NT2/D1 (cell line): ENCODE measurements at regions not wholly inside any gene's neighbourhood (a gene's known extent, or its start where the extent isn't known, plus 50 kb on each side); places are given as distances from the start of the nearest gene placed in this dataset.

Source experiments
- SUZ12 ChIP-seq: IDR thresholded peaks from 2 replicates; pipeline ENCODE4 v1.6.1; 2011; ENCODE audit not compliant: insufficient read length, insufficient read depth; ENCODE audit errors: extremely low read depth
- ZNF274 ChIP-seq: IDR thresholded peaks from 2 replicates; pipeline ENCODE4 v1.6.1; 2011; ENCODE audit warnings: mild to moderate bottlenecking, low read depth, low read length

GRCh38 chr11:96990914-96991313 lies 601.1 kb downstream of the JRKL start:
- TF ChIP-seq SUZ12 (no peak), ZNF274 (no peak)
